GM12878 (cell line): ENCODE measurements at regions not wholly inside any gene's neighbourhood (a gene's known extent, or its start where the extent isn't known, plus 50 kb on each side); places are given as distances from the start of the nearest gene placed in this dataset.

Experiments
- ATAC-seq: fragments of 200-7000 bp; cut with Tn5 transposase; 3 replicates; pipeline ENCODE4 v1.9.1; 2020; ENCODE audit warnings: mild to moderate bottlenecking, moderate library complexity
- BruUV-seq: library from RNA; stranded (reverse); fragments of 400-500 nt; replicated peaks from 2 replicates; lab custom pipeline; 2021; lab: Mats Ljungman, UMichigan
- CTCF ChIA-PET: fragments of 300-600 bp; sonication (Branson Sonifier 250); formaldehyde crosslinking; extraction: SDS; loops from one replicate; lab custom pipeline; 2021; ENCODE audit warnings: inconsistent platforms; lab: Yijun Ruan, JAX
- POLR2A ChIA-PET: fragments of 350-600 bp; formaldehyde crosslinking; extraction: SDS; loops from one replicate; lab custom pipeline; 2021; ENCODE audit warnings: inconsistent platforms; lab: Charles Lee
- RAD21 ChIA-PET: fragments of 300-600 bp; sonication (Branson Sonifier 250); formaldehyde crosslinking; loops from one replicate; lab custom pipeline; 2023; ENCODE audit warnings: antibody characterized with exemption; ENCODE audit not compliant: unreplicated experiment; lab: Charles Lee
- SMC1A ChIA-PET: fragments of 300-600 bp; sonication (Branson Sonifier 250); formaldehyde crosslinking; loops from one replicate; lab custom pipeline; 2023; ENCODE audit not compliant: unreplicated experiment, uncharacterized antibody; lab: Charles Lee
- DNase-seq: peaks from one replicate; pipeline ENCODE4 v3.0.0-alpha.2; 2011; ENCODE audit warnings: low read depth, low spot score
- FAIRE-seq: peaks from 3 replicates; lab custom pipeline; 2011; peaks lifted over from hg19 to GRCh38; lab: Jason Lieb, UNC
- H2AFZ ChIP-seq: 2 replicates; pipeline ENCODE4 v1.6.0; 2011; ENCODE audit warnings: low read depth, low read length, control low read depth; ENCODE audit not compliant: control insufficient read depth
- H3K27ac ChIP-seq: 2 replicates; pipeline ENCODE4 v1.5.1; 2011; ENCODE audit warnings: control low read depth; ENCODE audit not compliant: control insufficient read depth, insufficient read depth
- H3K27me3 ChIP-seq, 2 experiments: replicated peaks in 1 of 2; 2 replicates each; pipeline versions ENCODE4 v1.6.0 to v1.6.1; 2011; ENCODE audit warnings: low read length in 1 of 2; ENCODE audit not compliant: control insufficient read depth in 2 of 2, insufficient read depth in 2 of 2
- H3K36me3 ChIP-seq, 2 experiments: 2 replicates each; pipeline ENCODE4 v1.5.1; 2011; ENCODE audit warnings: low read length in 1 of 2; ENCODE audit not compliant: control insufficient read depth in 2 of 2, insufficient read depth in 2 of 2
- H3K4me1 ChIP-seq: 2 replicates; pipeline ENCODE4 v1.6.1; 2011; ENCODE audit warnings: mild to moderate bottlenecking, low read length, moderate library complexity, mixed read lengths; ENCODE audit not compliant: control insufficient read depth, insufficient read depth
- H3K4me2 ChIP-seq: 2 replicates; pipeline ENCODE4 v1.6.0; 2011; ENCODE audit warnings: control low read depth; ENCODE audit not compliant: control insufficient read depth, insufficient read depth
- H3K4me3 ChIP-seq: fragments of 200-600 bp; sonication (generic); 2 replicates; pipeline ENCODE4 v1.5.1; 2016
- H3K79me2 ChIP-seq: 2 replicates; pipeline ENCODE4 v1.6.0; 2011; ENCODE audit warnings: low read length; ENCODE audit not compliant: control insufficient read depth, insufficient read depth
- H3K9ac ChIP-seq: 2 replicates; pipeline ENCODE4 v1.8.0; 2011; ENCODE audit warnings: low read length, control low read depth, mixed read lengths; ENCODE audit not compliant: control insufficient read depth, insufficient read depth
- H3K9me3 ChIP-seq: replicated peaks from 3 replicates; pipeline ENCODE4 v1.5.1; 2011; ENCODE audit warnings: mild to moderate bottlenecking, low read length; ENCODE audit not compliant: control insufficient read depth, insufficient read depth
- H4K20me1 ChIP-seq: 2 replicates; pipeline ENCODE4 v1.6.0; 2011; ENCODE audit not compliant: control insufficient read depth, insufficient read depth
- CTCF ChIP-seq, 3 experiments: IDR thresholded peaks in 2 of 3; conservative IDR thresholded peaks in 1 of 3; 2 replicates each; pipeline ENCODE4 v1.5.1; 2011; ENCODE audit warnings: low read depth in 3 of 3, low read length in 3 of 3, mild to moderate bottlenecking in 3 of 3, control low read depth in 2 of 3, moderate library complexity in 2 of 3, inconsistent platforms in 1 of 3, mixed read lengths in 1 of 3; ENCODE audit not compliant: control insufficient read depth in 2 of 3, insufficient read depth in 1 of 3; ENCODE audit errors: extremely low read depth in 1 of 3
- IKZF2 ChIP-seq, 2 experiments: fragments of 450-650 bp; IDR thresholded peaks; 2 replicates each; pipeline ENCODE4 v1.6.1; 2017; ENCODE audit warnings: mild to moderate bottlenecking in 2 of 2, moderate library complexity in 2 of 2
- MYB ChIP-seq: fragments of 150-350 bp; IDR thresholded peaks from 2 replicates; pipeline ENCODE4 v1.6.1; 2014; ENCODE audit warnings: mild to moderate bottlenecking, low read depth, low read length, borderline replicate concordance
- RAD51 ChIP-seq: fragments of 450-650 bp; IDR thresholded peaks from 2 replicates; pipeline ENCODE4 v1.6.1; 2016; ENCODE audit warnings: moderate library complexity, mild to moderate bottlenecking, inconsistent platforms
- ZBTB11 ChIP-seq: fragments of 450-650 bp; formaldehyde crosslinking; IDR thresholded peaks from 2 replicates; pipeline ENCODE4 v1.5.0; 2022; ENCODE audit warnings: mild to moderate bottlenecking, missing genetic modification characterization
- ZBTB40 ChIP-seq: fragments of 450-650 bp; IDR thresholded peaks from 2 replicates; pipeline ENCODE4 v1.6.1; 2016; ENCODE audit warnings: mild to moderate bottlenecking, moderate library complexity, borderline replicate concordance
- WGBS: methylation state at CpG from one replicate; pipeline ENCODE4 v1.1.6; 2016; ENCODE audit warnings: low lambda C conversion rate; ENCODE audit not compliant: insufficient replicate concordance, insufficient coverage; ENCODE audit errors: missing lambda C conversion rate; 5-methylcytosine and 5-hydroxymethylcytosine counted together
- in situ Hi-C: fragments of 300-500 bp; cut with MboI; formaldehyde crosslinking; loops from 9 replicates; pipeline ENCODE4 v1.14.3; 2018; ENCODE audit warnings: mixed read lengths
- intact Hi-C: fragments of 100-400 bp; cut with micrococcal nuclease; formaldehyde crosslinking; loops from one replicate; pipeline ENCODE4 v1.14.2; 2022; ENCODE audit not compliant: unreplicated experiment

- TF ChIP-seq ZBTB11 (CRISPR knock-in tag) = no peak
- no peak for TF ChIP-seq CTCF (IDR thresholded peaks at IDR 0.05 in 2 of 3, conservative IDR thresholded peaks at IDR 0.05 in 1 of 3; ENCODE audit: control insufficient read depth in 2 of 3, extremely low read depth in 1 of 3, insufficient read depth in 1 of 3, low read depth in 3 of 3, low read length in 3 of 3)
- no peak for TF ChIP-seq IKZF2 (IDR thresholded peaks at IDR 0.05)
These were observed 176.9 kb upstream of the HS3ST1 start (continued) for GRCh38 chr4:11605597-11605996.

- DNase-seq = no peak
- intact Hi-C loops = no loop called here
- H3K4me2 ChIP-seq = no peak overlapping the region
- RAD21 ChIA-PET = no interaction called here
- CTCF ChIA-PET = no interaction called here
- POLR2A ChIA-PET = no interaction called here
- H3K36me3 ChIP-seq = no peaks in the 10 kb centered on the region
- no peak for TF ChIP-seq RAD51
- 0 out of 2 replicates have a peak, but pooled peaks have one; percentile 21 for TF ChIP-seq ZBTB40
- no peak for TF ChIP-seq MYB
- TF ChIP-seq, all 136 proteins: peak for 1
- Histone ChIP-seq H3K27ac (no peak overlapping the region), H4K20me1 (no peaks in the 10 kb centered on the region), H3K4me1 (no peaks in the 10 kb centered on the region), H2AFZ (no peak overlapping the region), H3K9ac (no peak overlapping the region), H3K27me3 (no peaks in the 10 kb centered on the region; a peak in 1 of 4 replicates), H3K79me2 (no peaks in the 10 kb centered on the region), H3K4me3 (no peak overlapping the region), H3K9me3 (no peaks in the 10 kb centered on the region)
- ATAC-seq (no peak), FAIRE-seq (no peak)
- SMC1A ChIA-PET = interaction anchor here (1.2 kb wide), 1 partner anchor 11 kb away, joined by 3 read pairs; no protein-coding TSS in a partner anchor
- 64% methylated on average over 3 of the region's 3 CpGs for WGBS
- in situ Hi-C loops = no loop called here
- BruUV-seq = no TSS peak
These were observed 176.1 kb upstream of the HS3ST1 start for GRCh38 chr4:11604821-11605220.
